ENCODE measurements at regions not wholly inside any gene's neighbourhood (a gene's known extent, or its start where the extent isn't known, plus 50 kb on each side); places are given as distances from the start of the nearest gene placed in this dataset.

DNA sequence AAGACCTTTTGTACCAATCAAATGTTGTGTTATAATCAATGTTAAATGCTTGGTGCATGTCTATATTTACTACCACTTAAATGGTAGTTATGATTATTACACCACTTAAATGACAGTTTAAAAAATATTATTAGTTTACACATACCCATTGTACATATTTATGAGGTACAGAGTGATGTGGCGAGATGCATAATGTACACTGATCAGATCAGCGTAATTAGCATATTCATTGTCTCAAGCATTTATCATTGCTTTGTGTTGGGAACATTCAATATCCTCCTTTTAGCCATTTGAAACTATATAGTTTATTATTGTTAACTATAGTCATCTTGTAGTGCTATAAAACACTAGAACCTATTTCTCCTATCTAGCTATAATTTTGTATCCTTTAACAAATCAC, 434.4 kb upstream of the ACTBL2 start:
- DNase-seq (ENCODE audit: extremely low read depth, low read depth) = no peak
- TF ChIP-seq, protein P1, sequence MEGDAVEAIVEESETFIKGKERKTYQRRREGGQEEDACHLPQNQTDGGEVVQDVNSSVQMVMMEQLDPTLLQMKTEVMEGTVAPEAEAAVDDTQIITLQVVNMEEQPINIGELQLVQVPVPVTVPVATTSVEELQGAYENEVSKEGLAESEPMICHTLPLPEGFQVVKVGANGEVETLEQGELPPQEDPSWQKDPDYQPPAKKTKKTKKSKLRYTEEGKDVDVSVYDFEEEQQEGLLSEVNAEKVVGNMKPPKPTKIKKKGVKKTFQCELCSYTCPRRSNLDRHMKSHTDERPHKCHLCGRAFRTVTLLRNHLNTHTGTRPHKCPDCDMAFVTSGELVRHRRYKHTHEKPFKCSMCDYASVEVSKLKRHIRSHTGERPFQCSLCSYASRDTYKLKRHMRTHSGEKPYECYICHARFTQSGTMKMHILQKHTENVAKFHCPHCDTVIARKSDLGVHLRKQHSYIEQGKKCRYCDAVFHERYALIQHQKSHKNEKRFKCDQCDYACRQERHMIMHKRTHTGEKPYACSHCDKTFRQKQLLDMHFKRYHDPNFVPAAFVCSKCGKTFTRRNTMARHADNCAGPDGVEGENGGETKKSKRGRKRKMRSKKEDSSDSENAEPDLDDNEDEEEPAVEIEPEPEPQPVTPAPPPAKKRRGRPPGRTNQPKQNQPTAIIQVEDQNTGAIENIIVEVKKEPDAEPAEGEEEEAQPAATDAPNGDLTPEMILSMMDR (IDR thresholded peaks at IDR 0.05; ENCODE audit: low read depth, low read length) = no peak

DNA sequence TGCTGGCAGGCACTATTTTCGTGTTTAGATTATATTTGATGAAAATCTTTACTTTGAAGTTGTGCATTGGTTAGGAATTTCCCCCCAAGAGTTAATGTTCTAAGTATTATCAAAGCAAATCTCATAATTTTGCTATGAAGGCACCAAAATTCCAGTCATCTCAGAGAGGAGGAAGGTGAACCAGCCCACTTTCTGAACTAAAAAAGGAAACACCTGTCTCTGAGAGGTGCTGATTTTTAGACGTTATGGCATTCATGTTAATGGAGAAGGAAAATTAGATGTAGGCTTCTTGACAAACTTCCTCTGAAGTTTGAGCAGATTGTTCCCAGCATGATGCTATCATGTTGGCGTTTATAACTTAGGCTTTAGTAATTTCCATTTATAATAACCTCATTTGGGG, 432.9 kb upstream of the ACTBL2 start:
- TF ChIP-seq, protein P1 (IDR thresholded peaks at IDR 0.05; ENCODE audit: low read depth, low read length) = no peak
- DNase-seq (ENCODE audit: extremely low read depth, low read depth) = no peak

DNA sequence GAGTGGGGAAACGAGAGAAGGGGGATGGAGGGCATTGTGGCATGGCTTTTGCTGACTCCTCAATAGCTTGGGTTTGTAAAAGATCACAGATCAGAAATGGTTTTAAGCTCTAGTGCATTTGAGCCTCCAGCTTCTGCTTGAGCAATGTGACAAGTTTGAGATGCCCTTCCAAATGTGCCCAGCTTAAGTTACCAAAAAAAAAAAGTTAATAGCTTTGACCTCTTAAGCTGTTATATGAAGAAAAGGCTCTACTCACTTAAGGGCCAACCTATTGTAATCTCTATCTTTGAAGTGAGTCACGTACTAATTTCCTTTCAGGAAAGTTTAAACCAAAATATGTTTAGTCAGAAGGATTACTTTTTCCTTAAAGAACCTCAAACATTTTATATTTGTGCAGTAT, 428.8 kb upstream of the ACTBL2 start:
- TF ChIP-seq, protein P1 (IDR thresholded peaks at IDR 0.05; ENCODE audit: low read depth, low read length) = no peak
- DNase-seq (ENCODE audit: extremely low read depth, low read depth) = no peak

DNA sequence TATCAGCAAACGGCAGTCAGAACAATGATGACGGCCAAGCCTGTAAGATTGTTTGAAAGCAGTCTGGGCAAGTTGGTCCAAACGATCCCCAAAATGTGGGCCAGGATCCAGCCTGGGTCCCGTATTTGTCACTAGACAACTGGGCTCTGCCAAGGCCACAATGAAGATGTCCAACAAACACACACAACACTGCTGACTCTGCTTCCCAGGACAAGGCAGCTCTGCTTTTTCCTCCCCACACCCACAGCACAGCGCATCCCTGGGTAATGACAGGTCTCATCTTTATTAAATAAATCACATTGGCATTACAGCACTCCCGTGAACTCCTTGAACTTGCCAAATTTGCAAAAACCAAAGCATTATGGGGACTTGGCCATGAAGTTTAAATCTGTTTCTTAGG, 424.1 kb upstream of the ACTBL2 start:
- no peak for DNase-seq (ENCODE audit: extremely low read depth, low read depth)
- TF ChIP-seq, protein P1 (IDR thresholded peaks at IDR 0.05; ENCODE audit: low read depth, low read length) = no peak

DNA sequence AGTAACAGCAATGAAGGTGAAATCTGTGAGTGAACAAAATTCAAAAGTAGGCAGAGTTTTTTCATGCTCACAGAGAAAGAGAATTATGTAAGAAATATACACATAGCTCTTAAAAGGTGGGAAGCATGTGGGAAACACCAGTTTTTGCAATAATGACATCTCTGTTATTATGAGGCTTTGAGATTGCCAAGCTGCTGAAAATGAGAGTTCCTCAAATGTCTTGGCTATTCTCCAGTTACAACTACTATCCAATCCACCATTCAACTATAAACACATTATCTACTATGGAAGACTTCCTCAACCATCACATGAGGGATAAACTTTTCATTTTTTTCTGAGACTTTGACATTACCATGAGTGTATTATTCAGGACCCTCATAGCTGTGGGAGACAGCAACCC, 420.8 kb upstream of the ACTBL2 start:
- DNase-seq (ENCODE audit: extremely low read depth, low read depth) = no peak
- TF ChIP-seq, protein P1 (IDR thresholded peaks at IDR 0.05; ENCODE audit: low read depth, low read length) = no peak

DNA sequence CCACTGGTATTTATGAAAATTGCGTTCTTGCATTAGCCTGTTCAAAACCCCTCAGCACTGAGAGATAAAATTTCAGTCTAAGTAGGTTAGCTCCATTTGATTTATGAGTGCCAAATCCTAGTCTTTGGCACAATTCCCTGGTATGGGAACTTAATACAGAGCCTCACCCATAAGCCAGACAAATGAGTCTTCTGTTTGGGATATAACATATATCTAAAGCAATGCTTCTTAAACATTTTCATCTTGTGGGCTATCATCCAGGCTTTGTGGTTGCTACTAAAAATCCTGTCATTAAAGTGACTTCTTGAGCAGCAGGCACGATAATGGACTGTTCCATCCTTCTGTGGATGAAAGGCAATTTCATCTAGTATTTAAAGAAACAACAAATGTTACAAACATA, 419.5 kb upstream of the ACTBL2 start:
- TF ChIP-seq, protein P1 (IDR thresholded peaks at IDR 0.05; ENCODE audit: low read depth, low read length) = no peak
- DNase-seq (ENCODE audit: extremely low read depth, low read depth) = no peak

DNA sequence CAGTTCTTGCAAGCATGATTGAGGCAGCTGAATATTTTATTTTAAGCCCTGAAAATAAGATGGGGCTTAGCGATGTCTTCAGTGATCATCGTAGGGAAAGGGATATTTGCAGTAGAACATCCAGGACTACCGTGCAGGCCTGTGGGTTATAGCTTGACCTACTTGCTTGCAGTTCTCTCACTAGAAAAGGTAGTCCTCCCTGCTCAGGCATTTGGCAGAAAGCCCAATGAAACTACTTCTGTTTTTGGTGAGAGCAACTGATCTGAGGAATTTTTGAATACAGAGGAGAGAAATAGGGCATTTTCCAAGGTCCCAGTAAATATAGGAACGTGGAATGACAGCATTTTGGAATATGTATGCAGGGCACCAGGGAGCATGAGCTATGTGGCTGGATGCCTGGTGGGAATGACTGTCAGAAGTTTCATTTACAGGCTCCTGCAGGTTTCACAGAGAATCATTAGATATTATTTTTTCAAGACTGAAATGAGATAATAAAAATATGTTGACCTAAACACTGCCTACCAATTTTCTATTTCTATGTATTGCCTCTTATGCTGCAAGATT, 417.9 kb upstream of the ACTBL2 start:
- DNase-seq (ENCODE audit: extremely low read depth, low read depth) = no peak

More for the DNA sequence above, 417.9 kb upstream of the ACTBL2 start:
- TF ChIP-seq, protein P1 (IDR thresholded peaks at IDR 0.05; ENCODE audit: low read depth, low read length) = no peak

Measured in AG09319 (cell line).